Cardiac fibroblast (primary cell): ENCODE measurements at regions not wholly inside any gene's neighbourhood (a gene's known extent, or its start where the extent isn't known, plus 50 kb on each side); places are given as distances from the start of the nearest gene placed in this dataset.
"Not testable (repeated sequence)": the region's sequence is repeated elsewhere in the genome, so short reads cannot be mapped to it uniquely, and the experiment has no call there.

ENCODE experiments used
- DNase-seq, 2 donors: peaks; one replicate each; pipeline versions ENCODE4 v3.0.0 to v3.0.0-alpha.2; 2010; ENCODE audit warnings: low read depth in 2 of 2
- H3K4me3 ChIP-seq, 2 donors: replicated peaks in 1 of 2; 1 replicate in 1 of 2; 2 replicates in 1 of 2; pipeline ENCODE4 v1.5.1; 2011; ENCODE audit warnings: low read depth in 2 of 2, low read length in 2 of 2, mild to moderate bottlenecking in 2 of 2, moderate library complexity in 1 of 2
- CTCF ChIP-seq: IDR thresholded peaks from one replicate; pipeline ENCODE4 v1.5.1; 2011; ENCODE audit warnings: low read depth, mild to moderate bottlenecking, low read length, inconsistent platforms

DNA sequence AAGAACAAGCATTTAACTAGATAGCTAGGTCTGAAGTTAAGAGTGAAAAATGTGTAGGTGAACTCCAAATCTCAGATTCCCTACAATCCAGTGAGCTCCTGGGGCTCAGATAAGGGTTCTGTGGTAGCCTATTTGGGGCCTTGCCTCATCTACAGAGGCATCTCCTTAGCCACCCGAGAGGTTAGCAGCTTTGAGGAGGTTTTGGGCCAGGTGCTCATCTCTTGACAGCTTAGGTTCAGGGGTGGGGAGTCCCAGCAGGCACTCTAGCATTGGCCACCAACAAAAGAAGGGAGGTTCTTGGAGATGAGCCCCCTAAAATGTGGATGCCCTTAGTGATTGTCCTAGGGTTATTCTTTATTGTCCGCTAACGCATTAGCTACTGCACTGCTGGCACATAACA lies 184.4 kb upstream of the B3GAT1 start:
- TF ChIP-seq CTCF, result no peak
- H3K4me3 ChIP-seq, result no peak overlapping the region
- DNase-seq, result no peak

GRCh38 chr11:134592391-134592990 lies 180.4 kb upstream of the B3GAT1 start:
- no peak overlapping the region for H3K4me3 ChIP-seq
- TF ChIP-seq CTCF, result no peak
- no peak for DNase-seq

DNA sequence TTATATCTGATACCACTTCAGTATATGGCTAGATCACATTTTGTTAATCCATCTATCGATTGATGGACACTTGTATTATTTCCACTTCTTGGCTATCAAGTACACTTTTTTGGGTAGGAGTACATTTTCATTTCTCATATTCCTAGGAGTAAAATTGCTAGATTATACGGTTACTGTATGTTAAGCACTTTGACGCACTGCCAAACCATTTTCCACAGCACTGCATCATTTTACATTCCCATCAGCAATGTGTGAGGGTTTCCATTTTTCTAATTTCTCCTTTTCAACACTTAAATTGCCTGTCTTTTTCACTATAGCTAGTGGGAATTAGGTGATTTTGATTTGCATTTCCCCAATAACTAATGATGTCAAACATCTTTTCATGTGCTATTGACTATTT lies 179.3 kb upstream of the B3GAT1 start:
- TF ChIP-seq CTCF, result no peak
- DNase-seq, result no peak
- no peak overlapping the region for H3K4me3 ChIP-seq

DNA sequence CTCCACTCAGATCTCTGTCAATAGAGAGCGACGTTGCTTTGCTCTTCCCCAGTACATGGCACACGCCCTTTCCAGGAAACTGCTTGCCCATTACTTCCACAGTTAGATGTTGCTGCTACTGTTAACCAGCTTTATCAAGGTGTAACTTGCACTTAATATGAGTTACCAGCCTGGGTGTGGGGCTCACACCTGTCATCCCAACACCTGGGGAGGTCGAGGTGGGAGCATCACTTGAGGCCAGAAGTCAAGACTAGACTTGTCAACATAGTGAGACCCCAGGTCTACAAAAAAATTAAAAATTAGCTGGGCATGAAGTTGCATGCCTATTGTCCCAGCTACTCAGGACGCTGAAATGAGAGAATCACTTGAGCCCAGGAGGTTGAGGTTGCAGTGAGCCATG lies 177.1 kb upstream of the B3GAT1 start:
- H3K4me3 ChIP-seq, result no peak overlapping the region
- no peak for DNase-seq
- TF ChIP-seq CTCF, result no peak

DNA sequence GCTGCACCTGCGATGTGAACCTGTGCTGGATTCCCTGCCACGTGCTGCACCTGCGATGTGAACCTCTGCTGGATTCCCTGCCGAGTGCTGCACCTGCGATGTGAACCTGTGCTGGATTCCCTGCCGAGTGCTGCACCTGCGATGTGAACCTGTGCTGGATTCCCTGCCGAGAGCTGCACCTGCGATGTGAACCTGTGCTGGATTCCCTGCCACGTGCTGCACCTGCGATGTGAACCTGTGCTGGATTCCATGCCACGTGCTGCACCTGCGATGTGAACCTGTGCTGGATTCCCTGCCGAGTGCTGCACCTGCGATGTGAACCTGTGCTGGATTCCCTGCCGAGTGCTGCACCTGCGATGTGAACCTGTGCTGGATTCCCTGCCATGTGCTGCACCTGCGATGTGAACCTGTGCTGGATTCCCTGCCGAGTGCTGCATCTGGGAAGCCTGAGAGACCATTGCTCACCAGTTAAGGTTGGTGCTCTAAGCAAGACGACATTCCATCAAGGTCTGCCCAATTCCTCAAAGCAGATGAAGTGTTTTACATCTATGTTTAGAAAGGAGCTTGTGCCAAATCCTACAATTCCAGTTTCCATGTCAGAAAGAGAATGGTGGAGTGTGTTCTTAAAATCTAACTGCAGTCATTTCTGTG lies 176.5 kb upstream of the B3GAT1 start:
- not testable (repeated sequence) for DNase-seq, H3K4me3 ChIP-seq

DNA sequence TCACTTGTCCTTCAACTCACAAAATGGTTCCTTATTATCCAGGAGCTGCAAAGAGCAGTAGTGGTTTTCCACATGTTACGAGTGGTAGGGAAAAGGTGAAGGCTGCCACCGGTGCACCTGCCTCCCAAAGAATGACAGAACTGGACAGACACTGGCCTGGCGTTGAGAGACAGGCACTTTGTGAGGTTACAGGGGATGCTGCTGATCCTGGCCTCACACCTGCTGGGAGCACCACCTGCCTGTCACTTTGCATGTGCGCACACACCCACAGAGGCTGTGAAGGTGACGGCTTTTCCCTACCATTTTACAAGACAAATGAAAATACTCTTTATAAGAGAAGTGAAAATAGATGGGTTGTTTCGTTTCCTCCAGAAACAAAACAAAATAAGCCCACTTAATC lies 175.3 kb upstream of the B3GAT1 start:
- DNase-seq, result no peak
- no peak for TF ChIP-seq CTCF
- no peak overlapping the region for H3K4me3 ChIP-seq

GRCh38 chr11:134586726-134587125 lies 174.7 kb upstream of the B3GAT1 start:
- no peak for TF ChIP-seq CTCF
- H3K4me3 ChIP-seq, result no peak overlapping the region
- DNase-seq, result no peak
